ENCODE measurements at regions not wholly inside any gene's neighbourhood (a gene's known extent, or its start where the extent isn't known, plus 50 kb on each side); places are given as distances from the start of the nearest gene placed in this dataset.

DNA sequence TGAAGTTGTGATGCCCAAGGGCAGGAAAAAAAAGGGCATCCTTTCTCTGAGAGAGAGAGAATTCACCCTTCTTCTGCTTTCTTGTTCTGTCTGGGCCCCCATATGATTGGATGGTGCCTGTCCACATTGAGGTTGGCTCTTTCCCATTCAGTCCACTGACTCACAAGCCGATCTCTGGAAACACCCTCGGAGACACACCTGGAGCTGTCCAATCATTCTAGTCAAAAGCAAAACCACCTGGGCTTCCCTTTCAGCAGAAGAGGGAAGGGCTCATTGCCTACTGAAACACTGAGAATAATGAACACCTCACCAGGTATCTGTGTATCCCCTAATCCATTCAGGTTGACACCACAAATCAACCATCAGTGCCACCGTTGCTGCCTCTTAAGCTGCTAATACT, 103.7 kb upstream of the GNG12 start:
- H3K36me3 ChIP-seq: no peaks in the 10 kb centered on the region

DNA sequence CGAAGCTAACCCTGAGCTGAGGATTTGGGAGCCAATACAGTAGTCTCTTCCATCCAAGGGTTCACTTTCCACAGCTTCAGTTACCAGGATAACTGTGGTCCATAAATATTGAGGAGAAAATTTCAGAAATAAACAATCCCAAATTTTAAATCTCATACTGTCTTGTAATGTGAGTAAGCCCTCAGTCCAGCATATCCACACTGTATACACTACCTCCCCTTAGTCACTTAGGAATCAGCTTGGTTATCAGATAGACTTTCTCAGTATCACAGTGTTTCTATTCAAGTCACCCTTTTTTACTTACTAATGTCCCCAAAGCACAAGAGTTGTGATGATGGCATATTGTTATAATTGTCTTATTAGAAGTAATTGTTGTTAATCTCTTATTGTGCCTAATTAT, 102.3 kb upstream of the GNG12 start:
- Histone ChIP-seq H4K20me1 (no peaks in the 10 kb centered on the region), H3K9me3 (no peaks in the 10 kb centered on the region), H3K4me3 (no peak overlapping the region), H3K4me1 (no peaks in the 10 kb centered on the region), H3K9ac (no peak overlapping the region), H3K27ac (no peak overlapping the region), H3K27me3 (no peaks in the 10 kb centered on the region), H3K4me2 (no peak overlapping the region), H3K36me3 (no peaks in the 10 kb centered on the region)
- no peak for TF ChIP-seq Cebpa-rat (IDR thresholded peaks at IDR 0.05)

More for the DNA sequence above, 103.7 kb upstream of the GNG12 start:
- Histone ChIP-seq H3K4me1 (no peaks in the 10 kb centered on the region; the same call in 1 of the 2 replicates), H4K20me1 (no peaks in the 10 kb centered on the region), H3K4me3 (no peak overlapping the region), H3K4me2 (no peak overlapping the region), H3K9ac (no peak overlapping the region), H3K27ac (no peak overlapping the region), H3K27me3 (no peaks in the 10 kb centered on the region), H3K9me3 (no peaks in the 10 kb centered on the region)
- TF ChIP-seq Cebpa-rat (IDR thresholded peaks at IDR 0.05): no peak

DNA sequence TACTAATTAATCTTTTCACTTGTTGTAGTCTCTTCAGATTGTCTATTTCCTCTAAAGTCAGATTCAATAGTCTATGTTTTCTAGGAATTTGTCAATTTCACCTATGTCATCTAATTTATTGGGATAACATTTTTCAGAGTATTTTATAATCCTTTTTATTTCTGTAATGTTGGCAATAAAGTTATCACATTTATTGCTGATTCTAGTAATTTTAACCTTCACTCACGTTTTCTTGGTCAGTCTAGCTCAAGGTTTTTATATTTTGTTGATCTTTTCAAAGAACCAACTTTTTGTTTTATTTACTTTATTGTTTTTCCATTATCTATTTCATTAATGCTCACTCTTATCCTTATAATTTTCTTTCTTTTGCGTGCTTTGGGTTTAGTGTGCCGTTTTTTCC, 97.9 kb upstream of the GNG12 start:
- H3K27ac ChIP-seq: no peak overlapping the region
- H3K4me1 ChIP-seq: no peaks in the 10 kb centered on the region
- no peaks in the 10 kb centered on the region for H3K27me3 ChIP-seq
- TF ChIP-seq Cebpa-rat (IDR thresholded peaks at IDR 0.05): no peak
- no peak overlapping the region for H3K4me2 ChIP-seq
- no peak overlapping the region for H3K9ac ChIP-seq
- no peaks in the 10 kb centered on the region for H4K20me1 ChIP-seq
- no peaks in the 10 kb centered on the region for H3K36me3 ChIP-seq
- no peaks in the 10 kb centered on the region for H3K9me3 ChIP-seq
- H3K4me3 ChIP-seq: no peak overlapping the region

DNA sequence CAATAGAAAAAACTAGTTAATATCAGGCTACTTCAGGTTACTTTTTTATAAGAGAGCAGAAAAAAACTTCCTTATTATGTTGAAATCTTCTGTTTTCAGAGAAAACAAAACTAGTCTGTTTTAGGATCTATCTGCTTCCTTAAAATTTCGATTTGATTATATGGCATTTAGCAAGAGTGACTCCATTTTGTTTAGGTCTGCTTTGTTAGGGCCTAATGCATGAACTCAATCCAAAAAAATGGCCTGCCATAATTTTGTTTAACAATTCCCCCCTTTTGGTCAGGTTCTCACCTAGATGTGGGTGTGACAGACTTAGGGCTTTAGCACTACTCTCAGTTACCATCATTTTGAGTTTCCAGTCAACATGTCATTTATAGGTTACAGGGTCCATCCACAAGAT, 89.8 kb upstream of the GNG12 start:
- no peaks in the 10 kb centered on the region for H3K36me3 ChIP-seq
- TF ChIP-seq Cebpa-rat (IDR thresholded peaks at IDR 0.05): no peak
- H3K9ac ChIP-seq: no peak overlapping the region
- no peaks in the 10 kb centered on the region for H3K27me3 ChIP-seq
- H4K20me1 ChIP-seq: no peaks in the 10 kb centered on the region
- H3K27ac ChIP-seq: no peak overlapping the region
- H3K4me1 ChIP-seq: peaks cover 9% of the 10 kb centered on the region
- H3K9me3 ChIP-seq: no peaks in the 10 kb centered on the region
- no peak overlapping the region for H3K4me2 ChIP-seq
- no peak overlapping the region for H3K4me3 ChIP-seq

DNA sequence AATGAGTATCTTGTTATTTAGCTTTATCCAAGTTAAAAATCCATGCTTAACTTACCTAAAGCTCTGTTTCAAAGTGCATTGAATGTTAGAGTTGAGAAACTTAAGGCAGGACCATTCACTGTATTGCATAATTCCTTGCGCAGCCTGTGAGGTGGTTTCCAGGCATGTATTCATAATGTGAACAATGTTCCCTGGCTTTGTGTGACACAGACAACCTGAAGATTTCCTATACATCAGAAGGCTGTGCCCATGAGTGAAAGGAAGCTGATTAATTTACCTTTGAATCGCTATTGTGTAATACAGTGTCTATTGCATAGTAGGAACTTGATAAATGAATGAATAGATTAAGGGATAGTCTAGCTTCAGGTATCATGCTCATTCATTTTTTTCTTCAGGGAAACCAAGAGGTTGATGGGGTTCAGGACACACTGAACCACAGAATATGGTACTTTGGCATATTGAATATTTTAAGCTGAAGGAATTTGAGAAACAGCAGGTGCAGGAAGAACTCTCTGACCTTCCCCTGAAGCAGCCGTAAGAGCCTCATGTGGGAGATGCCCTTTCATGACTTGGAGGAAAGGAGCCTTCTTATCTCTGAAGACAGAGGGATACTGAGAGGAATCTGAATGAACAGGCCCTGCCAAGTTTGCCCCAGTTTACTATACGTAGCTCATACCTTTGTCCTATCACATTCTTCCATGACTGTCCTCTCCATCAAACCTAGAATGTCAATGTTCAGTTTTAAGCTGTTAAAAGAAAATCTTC, 88.6 kb upstream of the GNG12 start:
- no peak overlapping the region for H3K4me3 ChIP-seq
- peaks cover 9% of the 10 kb centered on the region for H3K4me1 ChIP-seq
- no peak overlapping the region for H3K27ac ChIP-seq
- no peaks in the 10 kb centered on the region for H3K27me3 ChIP-seq
- no peaks in the 10 kb centered on the region for H3K36me3 ChIP-seq
- no peak overlapping the region for H3K4me2 ChIP-seq
- no peak for TF ChIP-seq Cebpa-rat (IDR thresholded peaks at IDR 0.05)
- no peaks in the 10 kb centered on the region for H4K20me1 ChIP-seq
- no peaks in the 10 kb centered on the region for H3K9me3 ChIP-seq
- H3K9ac ChIP-seq: no peak overlapping the region

DNA sequence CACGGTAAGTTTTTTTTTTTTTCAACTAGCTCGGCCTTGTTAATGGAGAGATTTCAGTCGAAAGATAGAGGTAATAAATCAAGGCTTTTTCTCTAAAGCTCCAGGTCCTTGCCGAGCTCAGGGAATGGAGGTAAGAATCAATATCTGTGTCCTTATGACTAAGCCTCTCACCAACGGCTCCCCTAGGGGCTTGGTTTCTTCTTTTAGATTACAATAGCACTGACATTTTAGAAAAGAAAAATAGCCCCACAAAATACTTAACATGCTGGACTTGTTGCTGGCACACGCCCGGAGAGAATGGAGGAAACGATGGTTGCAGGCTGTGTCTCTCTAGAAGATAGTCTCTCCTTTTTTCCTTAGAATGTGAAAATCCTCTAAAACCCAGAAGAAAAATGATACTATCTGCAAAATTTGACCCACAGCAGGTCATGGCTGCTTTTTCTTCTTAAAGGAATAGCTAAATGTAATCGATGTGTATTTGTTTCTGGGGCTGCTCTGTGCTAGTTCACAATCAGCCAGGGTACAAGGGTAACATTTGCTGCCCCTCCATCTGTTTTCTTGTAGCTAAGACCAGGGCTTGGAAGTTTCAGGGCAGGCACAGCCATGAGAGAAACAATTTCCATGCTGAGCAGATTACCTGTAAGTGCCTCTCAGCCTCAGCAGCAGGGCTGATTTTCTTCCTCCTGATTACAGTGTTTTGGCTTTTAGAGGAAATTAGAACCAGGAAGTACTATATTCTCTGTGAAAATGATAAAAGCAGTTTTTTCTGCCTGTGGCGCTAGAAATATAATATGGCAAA, 86.2 kb upstream of the GNG12 start:
- Histone ChIP-seq H3K27ac (no peak overlapping the region), H3K4me1 (peaks cover 9% of the 10 kb centered on the region), H3K9ac (no peak overlapping the region), H4K20me1 (no peaks in the 10 kb centered on the region), H3K36me3 (no peaks in the 10 kb centered on the region), H3K4me2 (peak overlapping the region; percentile 21), H3K4me3 (no peak overlapping the region), H3K9me3 (no peaks in the 10 kb centered on the region), H3K27me3 (no peaks in the 10 kb centered on the region)
- no peak for TF ChIP-seq Cebpa-rat (IDR thresholded peaks at IDR 0.05)

DNA sequence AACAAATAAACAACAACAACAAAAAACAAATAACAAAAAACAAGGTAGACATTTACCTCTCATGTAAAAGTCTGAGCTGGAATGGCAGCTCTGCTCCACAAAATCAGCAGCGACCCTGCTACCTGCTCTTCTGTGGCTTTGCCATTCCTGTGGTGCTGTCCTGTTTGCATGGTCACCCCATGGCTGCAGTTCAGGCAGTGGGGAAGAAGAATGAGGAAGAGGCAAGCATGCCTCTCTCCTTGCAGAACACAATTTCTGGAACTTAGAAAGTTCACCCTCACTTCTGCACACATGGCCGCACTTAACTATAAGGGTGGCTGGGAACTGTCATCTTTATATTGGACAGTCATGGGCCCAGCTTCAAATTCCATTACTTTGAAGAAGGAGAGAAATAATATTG, 84.8 kb upstream of the GNG12 start:
- no peak for TF ChIP-seq Cebpa-rat (IDR thresholded peaks at IDR 0.05)
- H3K9ac ChIP-seq: no peak overlapping the region
- peaks cover 9% of the 10 kb centered on the region for H3K4me1 ChIP-seq

DNA sequence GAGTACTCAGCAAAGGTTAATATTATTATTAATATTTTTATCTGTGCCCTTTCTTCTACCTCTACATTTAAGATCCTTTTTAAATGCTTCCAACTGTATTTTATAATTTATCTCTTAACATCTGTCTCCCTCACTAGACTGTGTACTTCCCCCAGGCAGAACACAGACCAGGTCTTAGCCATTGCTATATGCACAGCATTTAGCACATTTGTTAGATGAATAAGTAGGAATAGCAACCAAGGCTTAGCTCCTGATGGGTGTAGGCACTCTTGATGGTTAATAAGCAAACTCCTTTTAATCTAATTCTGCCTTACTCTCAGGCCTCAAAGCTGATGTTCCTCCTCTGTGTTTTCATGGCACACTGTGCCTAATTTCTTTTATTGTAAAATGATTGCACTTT, 83.7 kb upstream of the GNG12 start:
- Histone ChIP-seq H3K27ac (no peak overlapping the region), H3K9me3 (no peaks in the 10 kb centered on the region), H3K9ac (no peak overlapping the region), H3K36me3 (no peaks in the 10 kb centered on the region), H3K4me2 (no peak overlapping the region), H3K27me3 (no peaks in the 10 kb centered on the region), H3K4me3 (no peak overlapping the region), H4K20me1 (no peaks in the 10 kb centered on the region), H3K4me1 (peaks cover 9% of the 10 kb centered on the region)
- no peak for TF ChIP-seq Cebpa-rat (IDR thresholded peaks at IDR 0.05)

More for the DNA sequence above, 84.8 kb upstream of the GNG12 start:
- no peak overlapping the region for H3K4me3 ChIP-seq
- H3K36me3 ChIP-seq: no peaks in the 10 kb centered on the region
- H4K20me1 ChIP-seq: no peaks in the 10 kb centered on the region
- no peak overlapping the region; the same call in 1 of the 2 replicates for H3K4me2 ChIP-seq
- no peaks in the 10 kb centered on the region for H3K9me3 ChIP-seq
- H3K27ac ChIP-seq: no peak overlapping the region
- H3K27me3 ChIP-seq: no peaks in the 10 kb centered on the region

DNA sequence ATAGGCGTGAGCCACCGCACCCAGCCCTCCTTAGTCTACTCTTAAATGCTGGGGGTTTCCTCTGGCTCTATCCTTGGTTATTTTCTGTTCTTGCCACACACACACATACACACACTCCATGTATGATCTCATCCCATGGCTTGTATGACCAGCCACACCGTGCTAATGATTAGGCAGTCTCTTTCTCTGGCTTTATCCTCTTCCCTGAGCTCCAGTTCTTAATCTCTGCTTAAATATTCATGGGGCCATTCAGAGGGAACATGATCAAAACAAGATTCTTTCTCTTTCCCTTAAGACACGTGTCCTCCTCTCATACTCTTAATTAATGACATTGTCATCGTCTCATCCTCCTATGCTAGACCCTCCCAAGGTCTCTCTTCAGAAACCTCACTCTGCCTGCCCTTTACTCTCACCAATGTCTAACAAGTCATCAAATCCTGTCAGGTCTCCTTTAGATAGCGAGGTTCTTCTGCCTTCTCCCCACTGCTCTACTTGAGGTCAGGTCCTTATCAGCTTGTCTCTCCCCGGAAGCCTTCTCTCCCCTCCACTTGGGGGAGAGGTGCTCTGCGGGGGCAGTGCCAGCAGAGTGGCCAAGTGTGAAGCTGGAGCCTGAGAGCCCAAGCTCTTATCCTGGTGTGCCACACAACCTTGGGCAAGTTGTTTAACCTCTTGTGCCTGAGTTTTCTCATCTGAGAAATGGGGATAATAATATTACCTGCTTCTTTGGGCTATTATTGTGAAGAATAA, 83.0 kb upstream of the GNG12 start:
- H3K27ac ChIP-seq: no peak overlapping the region
- no peaks in the 10 kb centered on the region for H3K36me3 ChIP-seq
- no peak overlapping the region for H3K4me2 ChIP-seq
- no peaks in the 10 kb centered on the region for H4K20me1 ChIP-seq
- no peak for TF ChIP-seq Cebpa-rat (IDR thresholded peaks at IDR 0.05)
- peaks cover 9% of the 10 kb centered on the region for H3K4me1 ChIP-seq
- H3K9ac ChIP-seq: no peak overlapping the region
- H3K27me3 ChIP-seq: no peaks in the 10 kb centered on the region
- H3K4me3 ChIP-seq: no peak overlapping the region
- H3K9me3 ChIP-seq: no peaks in the 10 kb centered on the region

DNA sequence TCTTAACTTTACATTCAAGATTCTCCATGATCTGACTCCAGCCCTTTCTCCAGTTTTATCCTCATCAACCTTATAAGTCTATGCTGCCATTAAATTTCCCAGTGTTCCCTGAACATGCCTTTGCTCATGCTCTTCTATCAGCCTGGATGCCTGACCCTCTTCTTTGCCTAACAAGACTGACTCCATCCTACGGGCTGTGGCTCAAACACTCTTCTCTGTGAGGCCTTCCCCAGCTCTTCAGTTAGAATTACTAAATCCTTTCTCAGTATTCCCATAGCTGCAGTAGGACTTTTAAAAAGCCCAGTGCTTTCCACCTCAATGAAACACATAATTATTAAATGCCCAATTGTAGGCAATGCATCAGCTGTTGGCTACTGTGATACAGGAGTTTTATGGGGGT, 76.5 kb upstream of the GNG12 start:
- Histone ChIP-seq H3K9me3 (0 out of 2 replicates have a peak, but pooled peaks cover 5% of the 10 kb centered on the region), H3K4me3 (no peak overlapping the region), H3K27me3 (no peaks in the 10 kb centered on the region), H3K27ac (no peak overlapping the region), H3K4me2 (no peak overlapping the region), H3K9ac (no peak overlapping the region), H3K4me1 (peaks cover 16% of the 10 kb centered on the region), H3K36me3 (no peaks in the 10 kb centered on the region), H4K20me1 (no peaks in the 10 kb centered on the region)
- TF ChIP-seq Cebpa-rat (IDR thresholded peaks at IDR 0.05): no peak
